HEK293T (cell line): ENCODE measurements at regions not wholly inside any gene's neighbourhood (a gene's known extent, or its start where the extent isn't known, plus 50 kb on each side); places are given as distances from the start of the nearest gene placed in this dataset.

Experiments
- ELF4 ChIP-seq: fragments of 450-650 bp; IDR thresholded peaks from 2 replicates; pipeline ENCODE4 v1.6.1; 2017; ENCODE audit warnings: antibody characterized with exemption
- FOXA1 ChIP-seq: fragments of 450-650 bp; IDR thresholded peaks from 2 replicates; pipeline ENCODE4 v1.6.1; 2016; ENCODE audit warnings: mild to moderate bottlenecking
- FOXM1 ChIP-seq: fragments of 450-650 bp; IDR thresholded peaks from 2 replicates; pipeline ENCODE4 v1.6.1; 2017; ENCODE audit warnings: mild to moderate bottlenecking, borderline replicate concordance
- LEF1 ChIP-seq: fragments of 450-650 bp; IDR thresholded peaks from 2 replicates; pipeline ENCODE4 v1.6.1; 2017; ENCODE audit warnings: mild to moderate bottlenecking, borderline replicate concordance
- NFRKB ChIP-seq: fragments of 450-650 bp; IDR thresholded peaks from 2 replicates; pipeline ENCODE4 v1.6.1; 2016; ENCODE audit warnings: mild to moderate bottlenecking, moderate library complexity
- PKNOX1 ChIP-seq: fragments of 450-650 bp; IDR thresholded peaks from 2 replicates; pipeline ENCODE4 v1.6.1; 2016
- SP1 ChIP-seq: fragments of 450-650 bp; IDR thresholded peaks from 2 replicates; pipeline ENCODE4 v1.6.1; 2017

DNA sequence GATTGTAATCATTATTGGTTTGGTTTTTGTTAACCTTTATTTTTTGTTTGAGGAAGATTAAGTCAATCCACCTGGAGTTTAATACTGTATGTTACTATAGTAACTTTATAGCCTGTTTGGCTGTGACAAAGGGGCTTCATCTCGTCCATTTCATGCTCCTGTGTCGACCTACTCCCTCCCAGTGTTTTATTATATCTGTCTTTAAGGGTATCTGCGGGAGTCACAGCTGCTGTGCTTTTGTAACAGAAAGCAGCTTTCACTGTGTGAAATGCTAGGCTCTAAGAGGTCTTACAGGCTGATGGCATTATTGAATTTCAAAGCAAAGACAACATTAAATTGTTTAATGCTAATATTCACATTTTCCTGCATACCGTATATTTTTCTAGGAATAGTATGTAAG, 698.0 kb upstream of the POU3F2 start:
- TF ChIP-seq SP1: no peak
- no peak for TF ChIP-seq FOXM1
- TF ChIP-seq ELF4: no peak
- no peak for TF ChIP-seq PKNOX1
- TF ChIP-seq FOXA1: no peak
- TF ChIP-seq LEF1: no peak
- no peak for TF ChIP-seq NFRKB
